Stimulated activated CD4-positive, alpha-beta T cell treated with anti-CD3 and anti-CD28 coated beads, Interleukin-15, amount 100 ng/mL, for 1 hour (primary cell): ENCODE measurements at regions not wholly inside any gene's neighbourhood (a gene's known extent, or its start where the extent isn't known, plus 50 kb on each side); places are given as distances from the start of the nearest gene placed in this dataset.

ENCODE experiments used
- DNase-seq, 2 donors: peaks; one replicate each; pipeline ENCODE4 v3.0.0-alpha.2; 2020; ENCODE audit warnings: low read depth in 1 of 2, low spot score in 1 of 2

GRCh38 chr9:90330231-90330630 lies 312.4 kb downstream of the DIRAS2 start:
- DNase-seq = no peak

GRCh38 chr9:90331826-90332575 lies 310.6 kb downstream of the DIRAS2 start:
- no peak for DNase-seq

- no peak for DNase-seq
These were observed 309.4 kb downstream of the DIRAS2 start for GRCh38 chr9:90333226-90333625.

- no peak for DNase-seq
These were observed 302.2 kb downstream of the DIRAS2 start for GRCh38 chr9:90340421-90340820.

- DNase-seq = no peak
These were observed 300.0 kb downstream of the DIRAS2 start for GRCh38 chr9:90342607-90343006.

- DNase-seq = no peak
These were observed 299.3 kb downstream of the DIRAS2 start for GRCh38 chr9:90343366-90343765.

- DNase-seq = no peak
These were observed 298.6 kb downstream of the DIRAS2 start for GRCh38 chr9:90343991-90344390.

- DNase-seq = no peak
These were observed 277.0 kb downstream of the DIRAS2 start for GRCh38 chr9:90365666-90366065.

- DNase-seq = no peak
These were observed 274.4 kb downstream of the DIRAS2 start for GRCh38 chr9:90368241-90368640.

- no peak for DNase-seq
These were observed 273.7 kb downstream of the DIRAS2 start for GRCh38 chr9:90368928-90369327.

- no peak for DNase-seq
These were observed 262.9 kb downstream of the DIRAS2 start for GRCh38 chr9:90379771-90380170.

GRCh38 chr9:90385146-90385545 lies 257.5 kb downstream of the DIRAS2 start:
- no peak for DNase-seq

- no peak for DNase-seq
These were observed 249.1 kb downstream of the DIRAS2 start for GRCh38 chr9:90393365-90394152.

- DNase-seq = no peak
These were observed 247.8 kb downstream of the DIRAS2 start for GRCh38 chr9:90394871-90395270.

- no peak for DNase-seq
These were observed 242.5 kb downstream of the DIRAS2 start for GRCh38 chr9:90400091-90400490.

GRCh38 chr9:90408659-90409058 lies 234.0 kb downstream of the DIRAS2 start:
- no peak for DNase-seq

GRCh38 chr9:90419221-90419851 lies 223.3 kb downstream of the DIRAS2 start:
- DNase-seq = no peak

GRCh38 chr9:90420211-90420610 lies 222.4 kb downstream of the DIRAS2 start:
- DNase-seq = no peak

- no peak for DNase-seq
These were observed 221.7 kb downstream of the DIRAS2 start for GRCh38 chr9:90420768-90421513.

GRCh38 chr9:90421786-90422185 lies 220.8 kb downstream of the DIRAS2 start:
- DNase-seq = no peak

- no peak for DNase-seq
These were observed 218.9 kb downstream of the DIRAS2 start for GRCh38 chr9:90423661-90424193.
